Progenitor cell of endocrine pancreas (in vitro differentiated cells): ENCODE measurements at regions not wholly inside any gene's neighbourhood (a gene's known extent, or its start where the extent isn't known, plus 50 kb on each side); places are given as distances from the start of the nearest gene placed in this dataset.
"Not testable (repeated sequence)": the region's sequence is repeated elsewhere in the genome, so short reads cannot be mapped to it uniquely, and the experiment has no call there.

Experiments
- DNase-seq: peaks from one replicate; pipeline ENCODE4 v3.0.0; 2021; ENCODE audit warnings: low spot score; ENCODE audit not compliant: unreplicated experiment
- H3K27ac Mint-ChIP-seq: 2 replicates; pipeline ENCODE4 v1.8.0; 2021; ENCODE audit warnings: mild to moderate bottlenecking, moderate library complexity, mixed read lengths
- H3K27me3 Mint-ChIP-seq: 2 replicates; pipeline ENCODE4 v1.8.0; 2021; ENCODE audit warnings: mixed read lengths
- H3K36me3 Mint-ChIP-seq: 2 replicates; pipeline ENCODE4 v1.8.0; 2022; ENCODE audit warnings: mixed read lengths; ENCODE audit not compliant: insufficient read depth
- H3K4me1 Mint-ChIP-seq: 2 replicates; pipeline ENCODE4 v1.8.0; 2021; ENCODE audit warnings: low read depth, mixed read lengths
- H3K4me3 Mint-ChIP-seq: 2 replicates; pipeline ENCODE4 v1.8.0; 2021; ENCODE audit warnings: low read depth, mild to moderate bottlenecking, moderate library complexity, mixed read lengths
- H3K9me3 Mint-ChIP-seq: 2 replicates; pipeline ENCODE4 v1.8.0; 2021; ENCODE audit warnings: low read depth, mixed read lengths
- TF ChIP-seq, protein P1 (sequence below): fragments of 200-600 bp; sonication (generic); IDR thresholded peaks from one replicate; pipeline ENCODE4 v1.5.0; 2021; ENCODE audit warnings: antibody characterized with exemption, mild to moderate bottlenecking; ENCODE audit not compliant: unreplicated experiment

GRCh38 chr5:57360871-57361270 lies 121.7 kb downstream of the ACTBL2 start:
- Mint-ChIP-seq H3K36me3 (no peaks in the 10 kb centered on the region), H3K27ac (no peak overlapping the region), H3K4me1 (peaks cover 2% of the 10 kb centered on the region)

DNA sequence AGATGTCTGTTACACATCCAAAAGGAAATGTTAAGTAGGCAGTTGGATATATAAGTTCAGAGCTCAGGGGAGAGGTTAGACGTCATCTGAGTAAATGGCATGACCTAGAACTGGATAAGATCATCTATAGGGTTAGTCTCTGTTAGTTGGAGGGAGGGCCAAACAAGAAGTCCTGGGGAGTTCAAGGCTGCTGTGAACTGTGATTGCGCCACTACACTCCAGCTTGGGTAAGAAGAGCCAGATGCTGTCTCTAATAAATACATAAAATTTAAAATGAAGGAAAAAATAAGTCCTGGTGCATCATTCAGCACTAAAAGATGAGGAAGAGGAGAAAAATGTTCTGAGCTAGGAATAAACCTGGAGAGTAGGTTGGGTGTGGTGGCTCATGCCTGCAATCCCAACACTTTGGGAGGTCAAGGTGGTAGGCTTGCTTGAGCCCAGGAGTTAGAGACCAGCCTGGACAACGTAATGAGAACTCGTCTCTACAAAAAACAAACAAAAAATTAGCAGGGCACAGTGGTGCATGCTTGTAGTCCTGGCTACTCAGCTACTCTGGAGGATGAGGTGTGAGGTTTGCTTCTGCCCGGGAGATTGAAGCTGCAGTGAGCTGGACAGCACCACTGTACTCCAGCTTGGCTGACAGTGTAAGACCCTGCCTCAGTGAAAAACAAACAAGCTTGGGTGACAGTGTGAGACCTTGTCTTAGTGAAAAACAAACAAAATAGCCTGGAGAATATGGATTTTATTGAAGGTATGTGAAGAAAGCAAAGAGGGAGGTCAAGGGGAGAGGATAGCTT lies 123.6 kb downstream of the ACTBL2 start:
- Mint-ChIP-seq H3K36me3 (no peaks in the 10 kb centered on the region), H3K4me3 (no peak overlapping the region), H3K27me3 (no peaks in the 10 kb centered on the region), H3K9me3 (no peaks in the 10 kb centered on the region), H3K27ac (no peak overlapping the region), H3K4me1 (no peaks in the 10 kb centered on the region)
- TF ChIP-seq, protein P1, sequence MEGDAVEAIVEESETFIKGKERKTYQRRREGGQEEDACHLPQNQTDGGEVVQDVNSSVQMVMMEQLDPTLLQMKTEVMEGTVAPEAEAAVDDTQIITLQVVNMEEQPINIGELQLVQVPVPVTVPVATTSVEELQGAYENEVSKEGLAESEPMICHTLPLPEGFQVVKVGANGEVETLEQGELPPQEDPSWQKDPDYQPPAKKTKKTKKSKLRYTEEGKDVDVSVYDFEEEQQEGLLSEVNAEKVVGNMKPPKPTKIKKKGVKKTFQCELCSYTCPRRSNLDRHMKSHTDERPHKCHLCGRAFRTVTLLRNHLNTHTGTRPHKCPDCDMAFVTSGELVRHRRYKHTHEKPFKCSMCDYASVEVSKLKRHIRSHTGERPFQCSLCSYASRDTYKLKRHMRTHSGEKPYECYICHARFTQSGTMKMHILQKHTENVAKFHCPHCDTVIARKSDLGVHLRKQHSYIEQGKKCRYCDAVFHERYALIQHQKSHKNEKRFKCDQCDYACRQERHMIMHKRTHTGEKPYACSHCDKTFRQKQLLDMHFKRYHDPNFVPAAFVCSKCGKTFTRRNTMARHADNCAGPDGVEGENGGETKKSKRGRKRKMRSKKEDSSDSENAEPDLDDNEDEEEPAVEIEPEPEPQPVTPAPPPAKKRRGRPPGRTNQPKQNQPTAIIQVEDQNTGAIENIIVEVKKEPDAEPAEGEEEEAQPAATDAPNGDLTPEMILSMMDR, result no peak
- no peak for DNase-seq

More at GRCh38 chr5:57360871-57361270, 121.7 kb downstream of the ACTBL2 start:
- Mint-ChIP-seq H3K27me3 (no peaks in the 10 kb centered on the region), H3K4me3 (no peak overlapping the region), H3K9me3 (no peaks in the 10 kb centered on the region)
- TF ChIP-seq, protein P1, result no peak
- no peak for DNase-seq

GRCh38 chr5:57356850-57357249 lies 125.8 kb downstream of the ACTBL2 start:
- not testable (repeated sequence) for H3K36me3 Mint-ChIP-seq, DNase-seq, H3K4me1 Mint-ChIP-seq, H3K4me3 Mint-ChIP-seq, H3K9me3 Mint-ChIP-seq, H3K27ac Mint-ChIP-seq, H3K27me3 Mint-ChIP-seq

DNA sequence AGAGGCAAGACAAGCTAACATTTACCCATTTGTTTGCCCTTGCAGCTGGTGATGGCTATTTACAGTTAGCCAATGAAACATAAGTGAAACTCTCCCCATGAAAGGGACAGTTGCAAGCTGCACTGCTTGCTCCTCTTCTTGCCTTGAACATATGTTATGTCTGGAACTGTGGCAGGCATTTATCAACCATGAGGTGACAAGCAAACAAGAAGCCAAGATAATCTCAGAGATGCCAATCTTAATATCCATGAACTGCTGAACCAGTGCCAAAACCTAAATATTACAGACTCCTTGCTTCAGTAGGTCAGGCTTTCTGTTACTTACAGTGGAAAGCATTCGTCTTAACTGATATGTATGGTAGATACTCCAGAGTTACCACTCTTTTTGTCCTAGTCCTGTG lies 133.4 kb downstream of the ACTBL2 start:
- Mint-ChIP-seq H3K27ac (no peak overlapping the region), H3K9me3 (no peaks in the 10 kb centered on the region), H3K4me3 (no peak overlapping the region), H3K36me3 (no peaks in the 10 kb centered on the region), H3K4me1 (peaks cover 6% of the 10 kb centered on the region), H3K27me3 (no peaks in the 10 kb centered on the region)
- TF ChIP-seq, protein P1, result no peak
- no peak for DNase-seq

GRCh38 chr5:57348376-57349140 lies 134.1 kb downstream of the ACTBL2 start:
- Mint-ChIP-seq H3K36me3 (no peaks in the 10 kb centered on the region), H3K27me3 (no peaks in the 10 kb centered on the region), H3K27ac (no peak overlapping the region)

More at GRCh38 chr5:57348376-57349140, 134.1 kb downstream of the ACTBL2 start:
- H3K4me1 Mint-ChIP-seq, result peaks cover 6% of the 10 kb centered on the region
- TF ChIP-seq, protein P1, result no peak
- no peak for DNase-seq
- no peaks in the 10 kb centered on the region for H3K9me3 Mint-ChIP-seq
- no peak overlapping the region for H3K4me3 Mint-ChIP-seq
